CD4-positive, alpha-beta memory T cell (primary cell): ENCODE measurements at regions not wholly inside any gene's neighbourhood (a gene's known extent, or its start where the extent isn't known, plus 50 kb on each side); places are given as distances from the start of the nearest gene placed in this dataset.
"Not testable (repeated sequence)": the region's sequence is repeated elsewhere in the genome, so short reads cannot be mapped to it uniquely, and the experiment has no call there.

ENCODE experiments used
- CTCF ChIA-PET: fragments of 350-600 bp; sonication (Branson Sonifier 250); formaldehyde crosslinking; loops from one replicate; lab custom pipeline; 2021; ENCODE audit warnings: inconsistent platforms; ENCODE audit not compliant: partially characterized antibody; lab: Charles Lee
- POLR2A ChIA-PET: fragments of 350-600 bp; sonication (Branson Sonifier 250); formaldehyde crosslinking; loops from one replicate; lab custom pipeline; 2021; ENCODE audit not compliant: partially characterized antibody; lab: Charles Lee
- DNase-seq, 5 donors: peaks; one replicate each; pipeline versions ENCODE4 v3.0.0 to v3.0.0-alpha.2; 2020 to 2022; ENCODE audit warnings: mixed read lengths in 1 of 5
- H3K27ac ChIP-seq: one replicate; pipeline ENCODE4 v1.7.0; 2013; ENCODE audit warnings: low read depth, low read length
- H3K27me3 ChIP-seq: 2 replicates; pipeline ENCODE4 v1.7.0; 2013; ENCODE audit warnings: mild to moderate bottlenecking, low read length, moderate library complexity; ENCODE audit not compliant: insufficient read depth
- H3K36me3 ChIP-seq: 2 replicates; pipeline ENCODE4 v1.7.0; 2013; ENCODE audit warnings: mild to moderate bottlenecking, low read length, moderate library complexity; ENCODE audit not compliant: insufficient read depth
- H3K4me1 ChIP-seq: 2 replicates; pipeline ENCODE4 v1.7.0; 2013; ENCODE audit warnings: mild to moderate bottlenecking, low read length, moderate library complexity; ENCODE audit not compliant: insufficient read depth
- H3K4me3 ChIP-seq, 2 donors: one replicate each; pipeline ENCODE4 v1.7.0; 2013; ENCODE audit warnings: low read length in 2 of 2, mild to moderate bottlenecking in 1 of 2
- H3K9me3 ChIP-seq, 2 donors: one replicate each; pipeline ENCODE4 v1.7.0; 2013; ENCODE audit warnings: low read length in 2 of 2, control low read depth in 1 of 2; ENCODE audit not compliant: control insufficient read depth in 1 of 2
- H3K27ac Mint-ChIP-seq, 7 donors: one replicate each; pipeline ENCODE4 v1.8.0; 2020 to 2021; ENCODE audit warnings: mixed read lengths in 7 of 7, mild to moderate bottlenecking in 6 of 7, inconsistent platforms in 3 of 7, moderate library complexity in 3 of 7
- H3K27me3 Mint-ChIP-seq, 2 donors: one replicate each; pipeline ENCODE4 v1.8.0; 2020 to 2021; ENCODE audit warnings: mixed read lengths in 2 of 2
- H3K36me3 Mint-ChIP-seq, 2 donors: one replicate each; pipeline ENCODE4 v1.8.0; 2020 to 2021; ENCODE audit warnings: mixed read lengths in 2 of 2, inconsistent platforms in 1 of 2, mild to moderate bottlenecking in 1 of 2
- H3K4me1 Mint-ChIP-seq, 4 donors: one replicate each; pipeline ENCODE4 v1.8.0; 2020 to 2021; ENCODE audit warnings: mixed read lengths in 4 of 4, mild to moderate bottlenecking in 1 of 4
- H3K4me3 Mint-ChIP-seq, 8 donors: one replicate each; pipeline ENCODE4 v1.8.0; 2020 to 2021; ENCODE audit warnings: mixed read lengths in 8 of 8, mild to moderate bottlenecking in 7 of 8, moderate library complexity in 6 of 8, inconsistent platforms in 3 of 8
- H3K9me3 Mint-ChIP-seq, 8 donors: one replicate each; pipeline ENCODE4 v1.8.0; 2020 to 2021; ENCODE audit warnings: mixed read lengths in 8 of 8, mild to moderate bottlenecking in 5 of 8, inconsistent platforms in 3 of 8, moderate library complexity in 1 of 8
- intact Hi-C: fragments of 100-400 bp; cut with micrococcal nuclease; formaldehyde crosslinking; loops from one replicate; pipeline ENCODE4 v1.15.1; 2023

- no peak for DNase-seq
- ChIA-PET CTCF (no interaction called here), POLR2A (no interaction called here)
- Mint-ChIP-seq H3K4me3 (no peak overlapping the region), H3K36me3 (no peaks in the 10 kb centered on the region), H3K27me3 (no peaks in the 10 kb centered on the region), H3K27ac (no peak overlapping the region), H3K9me3 (peaks cover 0 to 10% (median 3%) of the 10 kb centered on the region in 8 donors), H3K4me1 (no peaks in the 10 kb centered on the region)
- Histone ChIP-seq H3K27ac (no peak overlapping the region), H3K27me3 (no peaks in the 10 kb centered on the region), H3K36me3 (no peaks in the 10 kb centered on the region), H3K4me3 (no peak overlapping the region), H3K9me3 (no peaks in the 10 kb centered on the region), H3K4me1 (no peaks in the 10 kb centered on the region)
- intact Hi-C loops = no loop called here
These were observed 699.0 kb upstream of the LUZP2 start for GRCh38 chr11:23797624-23798419.

- CTCF ChIA-PET, POLR2A ChIA-PET, H3K4me1 ChIP-seq, H3K4me3 ChIP-seq, H3K4me1 Mint-ChIP-seq, H3K36me3 Mint-ChIP-seq, H3K27me3 Mint-ChIP-seq, intact Hi-C loops, DNase-seq, H3K9me3 ChIP-seq, H3K36me3 ChIP-seq, H3K27ac ChIP-seq, H3K9me3 Mint-ChIP-seq, H3K4me3 Mint-ChIP-seq, H3K27ac Mint-ChIP-seq, H3K27me3 ChIP-seq: not testable (repeated sequence)
These were observed 662.5 kb upstream of the LUZP2 start for GRCh38 chr11:23834306-23834705.

GRCh38 chr11:23836981-23837380 is 659.9 kb upstream of the LUZP2 start:
- DNase-seq = no peak
- H3K4me1 ChIP-seq = no peaks in the 10 kb centered on the region
- H3K4me3 ChIP-seq = no peak overlapping the region
- H3K4me1 Mint-ChIP-seq = no peaks in the 10 kb centered on the region
- peaks cover 0 to 3% of the 10 kb centered on the region in 2 donors for H3K9me3 ChIP-seq
- ChIA-PET POLR2A (no interaction called here), CTCF (no interaction called here)
- peaks cover 0 to 16% (median 5%) of the 10 kb centered on the region in 8 donors for H3K9me3 Mint-ChIP-seq
- H3K4me3 Mint-ChIP-seq = no peak overlapping the region
- H3K36me3 ChIP-seq = no peaks in the 10 kb centered on the region
- intact Hi-C loops = no loop called here
- no peak overlapping the region for H3K27ac Mint-ChIP-seq
- no peak overlapping the region for H3K27ac ChIP-seq
- no peaks in the 10 kb centered on the region for H3K27me3 ChIP-seq
- H3K36me3 Mint-ChIP-seq = no peaks in the 10 kb centered on the region
- no peaks in the 10 kb centered on the region for H3K27me3 Mint-ChIP-seq

GRCh38 chr11:23840872-23841271 is 656.0 kb upstream of the LUZP2 start:
- no peak overlapping the region for H3K4me3 ChIP-seq
- POLR2A ChIA-PET = no interaction called here
- H3K4me1 Mint-ChIP-seq = no peaks in the 10 kb centered on the region

GRCh38 chr11:23846902-23847422 is 649.9 kb upstream of the LUZP2 start:
- CTCF ChIA-PET = no interaction called here
- Mint-ChIP-seq H3K9me3 (peaks cover 0 to 27% (median 14%) of the 10 kb centered on the region in 8 donors), H3K36me3 (no peaks in the 10 kb centered on the region), H3K27ac (no peak overlapping the region), H3K4me3 (no peak overlapping the region), H3K27me3 (no peaks in the 10 kb centered on the region), H3K4me1 (no peaks in the 10 kb centered on the region)
- POLR2A ChIA-PET = no interaction called here
- no peak overlapping the region for H3K27ac ChIP-seq
- no peaks in the 10 kb centered on the region for H3K36me3 ChIP-seq
- no peak overlapping the region for H3K4me3 ChIP-seq
- intact Hi-C loops = no loop called here
- no peaks in the 10 kb centered on the region for H3K4me1 ChIP-seq
- H3K9me3 ChIP-seq = no peaks in the 10 kb centered on the region
- no peaks in the 10 kb centered on the region for H3K27me3 ChIP-seq
- no peak for DNase-seq

More at GRCh38 chr11:23840872-23841271, 656.0 kb upstream of the LUZP2 start:
- Histone ChIP-seq H3K4me1 (no peaks in the 10 kb centered on the region), H3K9me3 (peaks cover 0 to 3% of the 10 kb centered on the region in 2 donors), H3K27ac (no peak overlapping the region), H3K36me3 (no peaks in the 10 kb centered on the region), H3K27me3 (no peaks in the 10 kb centered on the region)
- no peak for DNase-seq
- CTCF ChIA-PET = no interaction called here
- Mint-ChIP-seq H3K9me3 (peaks cover 0 to 19% (median 7%) of the 10 kb centered on the region in 8 donors), H3K4me3 (no peak overlapping the region), H3K27me3 (no peaks in the 10 kb centered on the region), H3K36me3 (no peaks in the 10 kb centered on the region), H3K27ac (no peak overlapping the region)
- intact Hi-C loops = no loop called here

GRCh38 chr11:23851216-23851615 is 645.6 kb upstream of the LUZP2 start:
- Mint-ChIP-seq H3K27ac (no peak overlapping the region), H3K4me1 (no peaks in the 10 kb centered on the region), H3K27me3 (no peaks in the 10 kb centered on the region), H3K36me3 (no peaks in the 10 kb centered on the region), H3K4me3 (no peak overlapping the region), H3K9me3 (peaks cover 0 to 15% (median 8%) of the 10 kb centered on the region in 8 donors)
- intact Hi-C loops = no loop called here
- Histone ChIP-seq H3K36me3 (no peaks in the 10 kb centered on the region), H3K27me3 (no peaks in the 10 kb centered on the region), H3K4me1 (no peaks in the 10 kb centered on the region), H3K27ac (no peak overlapping the region), H3K9me3 (no peaks in the 10 kb centered on the region), H3K4me3 (no peak overlapping the region)
- CTCF ChIA-PET = no interaction called here
- POLR2A ChIA-PET = no interaction called here
- DNase-seq = no peak

- no peak overlapping the region for H3K4me3 Mint-ChIP-seq
- intact Hi-C loops = no loop called here
- no peak for DNase-seq
- Histone ChIP-seq H3K4me3 (no peak overlapping the region), H3K36me3 (no peaks in the 10 kb centered on the region), H3K9me3 (no peaks in the 10 kb centered on the region), H3K4me1 (no peaks in the 10 kb centered on the region), H3K27ac (no peak overlapping the region), H3K27me3 (no peaks in the 10 kb centered on the region)
- POLR2A ChIA-PET = no interaction called here
- H3K36me3 Mint-ChIP-seq = no peaks in the 10 kb centered on the region
- H3K4me1 Mint-ChIP-seq = no peaks in the 10 kb centered on the region
- H3K9me3 Mint-ChIP-seq = peaks cover 0 to 7% (median 3%) of the 10 kb centered on the region in 8 donors
- no peak overlapping the region for H3K27ac Mint-ChIP-seq
- CTCF ChIA-PET = no interaction called here
- no peaks in the 10 kb centered on the region for H3K27me3 Mint-ChIP-seq
These were observed 640.2 kb upstream of the LUZP2 start for GRCh38 chr11:23856654-23857053.
